ENCODE measurements at regions not wholly inside any gene's neighbourhood (a gene's known extent, or its start where the extent isn't known, plus 50 kb on each side); places are given as distances from the start of the nearest gene placed in this dataset.
"Not testable (repeated sequence)": the region's sequence is repeated elsewhere in the genome, so short reads cannot be mapped to it uniquely, and the experiment has no call there.

GRCh38 chr18:29840089-29840488, 1202.5 kb downstream of the DSC3 start:
- no peak overlapping the region for H3K14ac ChIP-seq (ENCODE audit: insufficient read length)
- H2BK20ac ChIP-seq (ENCODE audit: low read length), result no peak overlapping the region
- no peak overlapping the region for H4K8ac ChIP-seq (ENCODE audit: extremely low read depth, insufficient read depth, low read length)
- no peaks in the 10 kb centered on the region for H4K20me1 ChIP-seq (replicated peaks in 1 of 2; ENCODE audit: control insufficient read depth in 1 of 2, insufficient read depth in 2 of 2, low read length in 2 of 2)
- TF ChIP-seq RXRA (IDR thresholded peaks at IDR 0.05; ENCODE audit: insufficient read depth, low read depth, low read length) (no peak), HDAC2 (IDR thresholded peaks at IDR 0.05; ENCODE audit: borderline replicate concordance in 1 of 2, low read depth in 2 of 2, low read length in 2 of 2) (no peak)
- no peaks in the 10 kb centered on the region for H3K23me2 ChIP-seq (ENCODE audit: low read depth, low read length)
- H2AK5ac ChIP-seq (ENCODE audit: low read depth, low read length), result no peak overlapping the region
- no peak overlapping the region for H2BK5ac ChIP-seq (ENCODE audit: low read depth, low read length)
- no peak overlapping the region for H3K23ac ChIP-seq (ENCODE audit: insufficient read length)
- H3K27me3 ChIP-seq (replicated peaks in 1 of 4; ENCODE audit: control insufficient read depth in 3 of 4, extremely low read depth in 1 of 4, insufficient read depth in 3 of 4, low read length in 3 of 4), result no peaks in the 10 kb centered on the region
- no peak overlapping the region for H4K91ac ChIP-seq (replicated peaks; ENCODE audit: insufficient read length, low read length)
- H2BK15ac ChIP-seq (ENCODE audit: low read length), result no peak overlapping the region
- no peak overlapping the region for H4K5ac ChIP-seq (ENCODE audit: insufficient read length, low read depth, low read length)
- H2BK12ac ChIP-seq (ENCODE audit: low read depth, low read length), result no peak overlapping the region
- H2AFZ ChIP-seq (ENCODE audit: low read length), result no peak overlapping the region
- 0 out of 4 replicates have a peak, but pooled peaks cover 0 to 2% of the 10 kb centered on the region in 2 experiments for H3K9me3 ChIP-seq (ENCODE audit: insufficient read depth in 2 of 2, low read depth in 1 of 2, low read length in 1 of 2)
- H3K79me1 ChIP-seq (ENCODE audit: low read depth, low read length), result no peaks in the 10 kb centered on the region
- no peak overlapping the region for H3K4me2 ChIP-seq (ENCODE audit: insufficient read depth in 1 of 2, low read depth in 2 of 2, low read length in 2 of 2)
- H3K27ac ChIP-seq (ENCODE audit: low read depth, low read length), result no peak overlapping the region
- H3K79me2 ChIP-seq (ENCODE audit: control insufficient read depth in 1 of 2, insufficient read depth in 2 of 2, low read length in 2 of 2), result no peaks in the 10 kb centered on the region
- FAIRE-seq (no peak), DNase-seq (ENCODE audit: low read depth in 1 of 2, low spot score in 2 of 2) (no peak)
- ChIA-PET CTCF (ENCODE audit: partially characterized antibody) (no interaction called here), POLR2A (ENCODE audit: partially characterized antibody) (no interaction called here)
- no peaks in the 10 kb centered on the region; a peak in 1 of 7 replicates for H3K4me1 ChIP-seq (replicated peaks in 1 of 4; ENCODE audit: control insufficient read depth in 3 of 4, insufficient read depth in 4 of 4, low read length in 3 of 4)
- no peak overlapping the region for H2BK120ac ChIP-seq (replicated peaks; ENCODE audit: low read depth, low read length)
- H3K4me3 ChIP-seq (ENCODE audit: extremely low read depth in 1 of 4, insufficient read depth in 2 of 4, low read depth in 3 of 4, low read length in 4 of 4), result no peak overlapping the region
- H3K18ac ChIP-seq (ENCODE audit: extremely low read depth, low read length), result no peak overlapping the region
- H3K9ac ChIP-seq (replicated peaks in 1 of 4; ENCODE audit: extremely low read depth in 1 of 4, low read depth in 3 of 4, low read length in 3 of 4), result no peak overlapping the region
- no peak overlapping the region for H3K56ac ChIP-seq (replicated peaks; ENCODE audit: insufficient read length, low read depth, low read length)
- H3K36me3 ChIP-seq (ENCODE audit: control insufficient read depth in 2 of 4, insufficient read depth in 4 of 4, low read length in 3 of 4), result no peaks in the 10 kb centered on the region
- no peak overlapping the region for H3K4ac ChIP-seq (replicated peaks; ENCODE audit: insufficient read length, low read depth, low read length)

- H2BK5ac ChIP-seq (ENCODE audit: low read depth, low read length); H3K23ac ChIP-seq (ENCODE audit: insufficient read length); H4K5ac ChIP-seq (ENCODE audit: insufficient read length, low read depth, low read length); H3K23me2 ChIP-seq (ENCODE audit: low read depth, low read length); H3K9me3 ChIP-seq (ENCODE audit: insufficient read depth in 2 of 2, low read depth in 1 of 2, low read length in 1 of 2); H3K4me1 ChIP-seq (replicated peaks in 1 of 4; ENCODE audit: control insufficient read depth in 3 of 4, insufficient read depth in 4 of 4, low read length in 3 of 4); H3K27ac ChIP-seq (ENCODE audit: low read depth, low read length); POLR2A ChIA-PET (ENCODE audit: partially characterized antibody); DNase-seq (ENCODE audit: low read depth in 1 of 2, low spot score in 2 of 2); H2BK12ac ChIP-seq (ENCODE audit: low read depth, low read length); H2BK20ac ChIP-seq (ENCODE audit: low read length); H2AFZ ChIP-seq (ENCODE audit: low read length); H3K36me3 ChIP-seq (ENCODE audit: control insufficient read depth in 2 of 4, insufficient read depth in 4 of 4, low read length in 3 of 4); H3K4me2 ChIP-seq (ENCODE audit: insufficient read depth in 1 of 2, low read depth in 2 of 2, low read length in 2 of 2); H3K79me2 ChIP-seq (ENCODE audit: control insufficient read depth in 1 of 2, insufficient read depth in 2 of 2, low read length in 2 of 2); H3K14ac ChIP-seq (ENCODE audit: insufficient read length); H2BK120ac ChIP-seq (replicated peaks; ENCODE audit: low read depth, low read length); H3K4ac ChIP-seq (replicated peaks; ENCODE audit: insufficient read length, low read depth, low read length); H2AK5ac ChIP-seq (ENCODE audit: low read depth, low read length); H4K8ac ChIP-seq (ENCODE audit: extremely low read depth, insufficient read depth, low read length); H3K4me3 ChIP-seq (ENCODE audit: extremely low read depth in 1 of 4, insufficient read depth in 2 of 4, low read depth in 3 of 4, low read length in 4 of 4); H3K18ac ChIP-seq (ENCODE audit: extremely low read depth, low read length); H3K9ac ChIP-seq (replicated peaks in 1 of 4; ENCODE audit: extremely low read depth in 1 of 4, low read depth in 3 of 4, low read length in 3 of 4); FAIRE-seq; H3K56ac ChIP-seq (replicated peaks; ENCODE audit: insufficient read length, low read depth, low read length); H3K27me3 ChIP-seq (replicated peaks in 1 of 4; ENCODE audit: control insufficient read depth in 3 of 4, extremely low read depth in 1 of 4, insufficient read depth in 3 of 4, low read length in 3 of 4); H2BK15ac ChIP-seq (ENCODE audit: low read length); H4K20me1 ChIP-seq (replicated peaks in 1 of 2; ENCODE audit: control insufficient read depth in 1 of 2, insufficient read depth in 2 of 2, low read length in 2 of 2); H4K91ac ChIP-seq (replicated peaks; ENCODE audit: insufficient read length, low read length); H3K79me1 ChIP-seq (ENCODE audit: low read depth, low read length); CTCF ChIA-PET (ENCODE audit: partially characterized antibody): not testable (repeated sequence)
- 96% methylated on average over 12 of the region's 12 CpGs; no CpG with 5 or more reads in 1 of the 2 experiments for WGBS, 2 experiments (ENCODE audit: extremely low coverage in 1 of 2, insufficient coverage in 1 of 2, insufficient read length in 1 of 2, insufficient replicate concordance in 2 of 2, low coverage in 1 of 2, low lambda C conversion rate in 2 of 2, missing lambda C conversion rate in 1 of 2)
Measured at GRCh38 chr18:29838961-29839360, 1203.6 kb downstream of the DSC3 start.
